IPS DF 6.9 (cell line): ENCODE measurements at regions not wholly inside any gene's neighbourhood (a gene's known extent, or its start where the extent isn't known, plus 50 kb on each side); places are given as distances from the start of the nearest gene placed in this dataset.

Experiments
- DNase-seq: peaks from one replicate; pipeline ENCODE4 v3.0.0-alpha.2; 2013; ENCODE audit warnings: low read depth, low spot score
- H3K27ac ChIP-seq: one replicate; pipeline ENCODE4 v1.5.1; 2013; ENCODE audit warnings: low read length, control low read depth
- H3K27me3 ChIP-seq: 2 replicates; pipeline ENCODE4 v1.6.1; 2013; ENCODE audit warnings: mild to moderate bottlenecking, low read length; ENCODE audit not compliant: control insufficient read depth, insufficient read depth
- H3K36me3 ChIP-seq: 2 replicates; pipeline ENCODE4 v1.6.1; 2013; ENCODE audit warnings: low read length; ENCODE audit not compliant: control insufficient read depth, insufficient read depth
- H3K4me1 ChIP-seq: 2 replicates; pipeline ENCODE4 v1.6.1; 2013; ENCODE audit warnings: low read length; ENCODE audit not compliant: control insufficient read depth, insufficient read depth
- H3K4me3 ChIP-seq: 2 replicates; pipeline ENCODE4 v1.5.1; 2013; ENCODE audit warnings: mild to moderate bottlenecking, low read length
- H3K9me3 ChIP-seq: 2 replicates; pipeline ENCODE4 v1.6.1; 2013; ENCODE audit warnings: low read length, inconsistent platforms; ENCODE audit not compliant: control insufficient read depth, insufficient read depth
- WGBS: extraction: QIAGEN DNeasy Blood & Tissue Kit; methylation state at CpG from one replicate; pipeline ENCODE4 v1.1.7; 2013; ENCODE audit warnings: mixed read lengths, missing lambda C conversion rate; ENCODE audit not compliant: insufficient read length, insufficient coverage; 5-methylcytosine and 5-hydroxymethylcytosine counted together

DNA sequence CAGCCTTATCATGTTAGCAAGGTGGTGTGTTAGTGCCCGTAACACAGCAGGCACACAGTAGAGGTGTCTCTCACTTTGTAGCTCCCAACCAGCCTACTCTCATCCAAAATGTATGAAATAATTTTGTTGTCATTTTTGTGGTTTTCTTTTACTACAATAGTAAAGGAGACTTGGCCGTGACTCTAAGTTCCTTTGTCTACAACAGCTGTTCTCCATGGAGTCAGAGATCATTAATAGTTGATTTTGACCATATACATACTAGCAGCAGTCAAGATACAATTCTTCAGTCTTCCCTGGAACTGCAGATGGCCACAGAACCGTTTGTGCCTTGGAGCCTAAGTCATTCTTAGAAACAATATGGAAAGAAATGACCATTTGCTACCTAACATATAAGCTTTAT lies 567.1 kb downstream of the TLR4 start:
- Histone ChIP-seq H3K36me3 (no peaks in the 10 kb centered on the region), H3K9me3 (no peaks in the 10 kb centered on the region), H3K27ac (no peak overlapping the region), H3K4me1 (no peaks in the 10 kb centered on the region), H3K4me3 (no peak overlapping the region), H3K27me3 (no peaks in the 10 kb centered on the region)
- WGBS: no CpG with 5 or more reads among the region's 3 CpGs
- no peak for DNase-seq

DNA sequence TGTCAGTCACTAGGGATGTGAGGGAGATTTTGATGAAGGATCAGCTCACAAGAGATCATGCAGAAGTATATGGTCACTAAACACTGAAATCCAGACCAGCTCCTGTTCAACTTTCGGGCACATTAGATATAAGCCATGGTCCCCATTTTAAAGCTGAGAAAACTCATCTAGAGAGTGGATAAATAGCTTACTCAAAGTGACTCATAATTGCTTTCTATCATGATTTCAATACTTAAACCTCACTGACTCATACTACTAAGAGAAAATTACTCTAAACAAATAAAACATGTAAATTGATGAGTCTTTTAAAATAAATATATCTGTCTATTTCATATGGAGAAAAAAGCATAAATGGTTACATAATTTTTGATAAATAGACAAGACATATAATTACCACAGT lies 567.7 kb downstream of the TLR4 start:
- Histone ChIP-seq H3K27me3 (no peaks in the 10 kb centered on the region), H3K4me1 (no peaks in the 10 kb centered on the region; the same call in 1 of the 2 replicates), H3K4me3 (no peak overlapping the region), H3K36me3 (no peaks in the 10 kb centered on the region), H3K9me3 (no peaks in the 10 kb centered on the region), H3K27ac (no peak overlapping the region)
- no peak for DNase-seq
- WGBS: no CpG with 5 or more reads among the region's 1 CpG

DNA sequence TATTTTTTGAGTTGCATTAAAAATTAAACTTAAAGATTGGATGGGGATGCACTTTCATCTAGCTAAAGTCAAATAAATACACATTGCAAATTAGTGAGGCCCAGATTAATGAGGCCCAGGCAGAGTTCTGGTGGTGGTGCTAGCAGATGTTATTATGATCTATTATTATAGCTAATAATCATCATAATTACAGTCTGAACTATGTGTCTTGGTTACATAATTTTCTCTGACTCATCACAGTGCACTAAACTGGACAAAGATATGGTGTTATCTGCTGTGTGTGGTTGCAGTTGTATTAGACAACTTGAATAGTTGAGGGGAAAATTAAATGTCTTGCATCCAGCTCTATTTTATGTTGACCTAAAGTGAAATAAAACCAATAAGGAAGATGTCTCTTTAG lies 568.8 kb downstream of the TLR4 start:
- H3K27ac ChIP-seq: no peak overlapping the region
- no peak overlapping the region for H3K4me3 ChIP-seq
- no peaks in the 10 kb centered on the region for H3K36me3 ChIP-seq
- H3K27me3 ChIP-seq: no peaks in the 10 kb centered on the region
- H3K9me3 ChIP-seq: no peaks in the 10 kb centered on the region
- DNase-seq: no peak
- no peaks in the 10 kb centered on the region; the same call in 1 of the 2 replicates for H3K4me1 ChIP-seq

GRCh38 chr9:118276784-118277183 lies 572.6 kb downstream of the TLR4 start:
- no peaks in the 10 kb centered on the region; the same call in 1 of the 2 replicates for H3K4me1 ChIP-seq
- H3K4me3 ChIP-seq: no peak overlapping the region
- H3K9me3 ChIP-seq: no peaks in the 10 kb centered on the region
- DNase-seq: no peak
- H3K27ac ChIP-seq: no peak overlapping the region
- H3K36me3 ChIP-seq: no peaks in the 10 kb centered on the region
- 100% methylated on average over 1 of the region's 6 CpGs for WGBS
- no peaks in the 10 kb centered on the region for H3K27me3 ChIP-seq

GRCh38 chr9:118281772-118282171 lies 577.6 kb downstream of the TLR4 start:
- WGBS: no CpG with 5 or more reads among the region's 3 CpGs
- DNase-seq: no peak
- H3K4me3 ChIP-seq: no peak overlapping the region
- H3K9me3 ChIP-seq: no peaks in the 10 kb centered on the region
- H3K4me1 ChIP-seq: no peaks in the 10 kb centered on the region; the same call in 1 of the 2 replicates
- no peaks in the 10 kb centered on the region for H3K27me3 ChIP-seq
- no peak overlapping the region for H3K27ac ChIP-seq
- H3K36me3 ChIP-seq: no peaks in the 10 kb centered on the region

DNA sequence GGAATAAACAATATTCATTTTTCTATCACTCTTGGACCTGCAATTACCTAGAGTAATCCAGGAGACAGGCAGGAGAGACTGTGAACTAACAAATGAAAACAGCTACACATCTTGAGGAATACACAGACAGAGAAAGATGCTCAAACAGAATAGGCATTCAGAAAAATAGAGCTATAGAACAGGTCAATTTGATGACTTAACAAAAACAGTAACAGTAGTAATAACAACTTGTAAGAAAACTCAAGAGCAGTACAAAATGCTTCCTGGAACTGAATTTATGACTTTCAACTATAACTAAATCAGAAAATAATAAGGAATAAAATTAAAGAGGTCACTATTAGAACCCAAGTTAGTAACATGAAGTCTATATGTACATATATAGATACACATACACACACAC lies 579.3 kb downstream of the TLR4 start:
- Histone ChIP-seq H3K4me1 (no peaks in the 10 kb centered on the region), H3K27me3 (no peaks in the 10 kb centered on the region), H3K4me3 (no peak overlapping the region), H3K36me3 (no peaks in the 10 kb centered on the region), H3K27ac (no peak overlapping the region), H3K9me3 (no peaks in the 10 kb centered on the region)
- no peak for DNase-seq

DNA sequence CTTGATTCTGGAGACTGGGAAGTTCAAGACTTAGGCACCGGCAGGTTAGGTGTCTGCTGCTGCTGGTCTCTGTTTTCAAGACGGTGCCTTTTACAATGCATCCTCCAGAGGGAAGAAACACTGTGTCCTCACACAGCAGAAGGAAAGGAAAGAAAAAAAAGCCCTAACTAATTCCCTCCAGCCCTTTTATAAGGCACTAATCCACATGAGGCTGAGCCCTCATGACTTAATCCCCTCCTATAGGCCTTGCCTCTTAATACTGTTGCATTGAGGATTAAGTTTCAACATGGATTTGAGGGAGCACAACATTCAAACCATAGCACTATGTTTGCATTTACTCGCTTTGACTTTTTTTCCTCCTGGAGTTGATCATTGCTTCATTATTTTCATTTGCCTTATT lies 585.9 kb downstream of the TLR4 start:
- DNase-seq: no peak
- no peaks in the 10 kb centered on the region for H3K36me3 ChIP-seq
- H3K27ac ChIP-seq: no peak overlapping the region
- WGBS: no CpG with 5 or more reads among the region's 3 CpGs
- H3K4me1 ChIP-seq: no peaks in the 10 kb centered on the region
- H3K27me3 ChIP-seq: no peaks in the 10 kb centered on the region
- no peaks in the 10 kb centered on the region for H3K9me3 ChIP-seq
- H3K4me3 ChIP-seq: no peak overlapping the region

DNA sequence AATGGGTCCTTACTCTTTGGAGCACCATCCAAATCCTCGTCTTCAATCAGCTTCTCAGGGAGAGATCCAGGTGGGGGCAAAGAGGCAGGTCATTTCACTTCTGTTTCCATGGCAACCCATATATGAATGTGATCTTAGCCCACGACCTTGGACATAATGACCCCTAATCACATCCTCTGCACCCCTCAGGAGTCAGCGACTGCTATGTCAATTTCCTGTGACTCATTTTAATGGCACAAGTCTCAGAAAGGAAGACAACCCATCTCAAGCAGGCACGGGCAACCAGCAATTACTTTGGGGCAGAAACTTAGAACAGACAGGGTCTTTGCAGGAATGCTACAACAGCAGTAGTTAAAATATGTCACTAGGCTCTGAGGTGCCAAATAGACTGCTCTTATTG lies 591.2 kb downstream of the TLR4 start:
- H3K9me3 ChIP-seq: no peaks in the 10 kb centered on the region
- no CpG with 5 or more reads among the region's 4 CpGs for WGBS
- H3K27me3 ChIP-seq: no peaks in the 10 kb centered on the region
- no peaks in the 10 kb centered on the region for H3K4me1 ChIP-seq
- no peak overlapping the region for H3K4me3 ChIP-seq
- H3K36me3 ChIP-seq: no peaks in the 10 kb centered on the region
- no peak for DNase-seq
- no peak overlapping the region for H3K27ac ChIP-seq

- WGBS: no CpG with 5 or more reads among the region's 2 CpGs
- no peaks in the 10 kb centered on the region for H3K9me3 ChIP-seq
- H3K4me1 ChIP-seq: no peaks in the 10 kb centered on the region
- H3K27ac ChIP-seq: no peak overlapping the region
- DNase-seq: no peak
- no peaks in the 10 kb centered on the region for H3K27me3 ChIP-seq
- H3K36me3 ChIP-seq: no peaks in the 10 kb centered on the region
- H3K4me3 ChIP-seq: no peak overlapping the region
Observed at GRCh38 chr9:118302721-118303120, 598.5 kb downstream of the TLR4 start.

DNA sequence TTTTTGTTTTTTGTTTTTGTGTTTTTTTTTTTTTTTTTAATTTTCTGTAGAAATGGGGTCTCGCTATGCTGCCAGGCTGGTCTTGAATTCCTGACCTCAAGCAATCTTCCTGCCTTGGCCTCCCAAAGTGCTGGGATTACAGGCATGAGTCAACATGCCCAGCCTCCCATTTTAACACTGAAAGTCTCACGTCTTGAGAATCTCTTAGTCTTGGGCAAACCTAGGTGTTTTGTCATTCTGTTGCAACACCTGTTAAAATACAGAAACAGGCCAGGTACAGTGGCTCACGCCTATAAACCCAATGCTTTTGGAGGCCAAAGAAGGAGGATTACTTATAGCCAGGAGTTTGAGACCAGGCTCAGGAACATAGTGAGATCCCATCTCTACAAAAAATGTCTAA lies 599.0 kb downstream of the TLR4 start:
- Histone ChIP-seq H3K4me1 (no peaks in the 10 kb centered on the region), H3K36me3 (no peaks in the 10 kb centered on the region), H3K4me3 (no peak overlapping the region), H3K27me3 (no peaks in the 10 kb centered on the region), H3K27ac (no peak overlapping the region), H3K9me3 (no peaks in the 10 kb centered on the region)
- no CpG with 5 or more reads among the region's 3 CpGs for WGBS
- DNase-seq: no peak

- H3K4me1 ChIP-seq: no peaks in the 10 kb centered on the region
- no peak overlapping the region for H3K27ac ChIP-seq
- no peak overlapping the region for H3K4me3 ChIP-seq
- no peaks in the 10 kb centered on the region for H3K27me3 ChIP-seq
- WGBS: no CpG with 5 or more reads among the region's 1 CpG
- no peaks in the 10 kb centered on the region for H3K36me3 ChIP-seq
- H3K9me3 ChIP-seq: no peaks in the 10 kb centered on the region
- no peak for DNase-seq
Observed at GRCh38 chr9:118305331-118305730, 601.1 kb downstream of the TLR4 start.
